ENCODE measurements at regions not wholly inside any gene's neighbourhood (a gene's known extent, or its start where the extent isn't known, plus 50 kb on each side); places are given as distances from the start of the nearest gene placed in this dataset.

DNA sequence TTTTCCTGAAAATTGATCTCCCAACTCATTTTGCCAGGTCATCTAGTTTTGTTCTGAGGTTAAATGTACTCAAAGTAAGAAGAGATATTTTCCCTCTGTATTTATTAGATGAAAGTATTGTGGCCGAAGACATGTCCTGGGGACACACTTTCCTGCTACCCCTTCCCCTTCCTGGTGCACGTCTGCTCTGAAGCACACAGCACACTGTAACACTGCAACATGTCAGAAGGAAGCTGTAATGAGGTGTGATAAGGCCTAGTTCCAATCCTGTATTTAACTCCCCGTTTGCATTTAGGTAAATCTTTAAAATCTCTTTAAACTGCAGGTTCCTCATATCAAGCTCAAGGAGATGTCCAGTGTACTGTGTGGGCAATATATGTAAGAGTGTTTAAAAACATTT lies 99.4 kb downstream of the HDGFL1 start:
- no peak for DNase-seq (ENCODE audit: low spot score)

DNA sequence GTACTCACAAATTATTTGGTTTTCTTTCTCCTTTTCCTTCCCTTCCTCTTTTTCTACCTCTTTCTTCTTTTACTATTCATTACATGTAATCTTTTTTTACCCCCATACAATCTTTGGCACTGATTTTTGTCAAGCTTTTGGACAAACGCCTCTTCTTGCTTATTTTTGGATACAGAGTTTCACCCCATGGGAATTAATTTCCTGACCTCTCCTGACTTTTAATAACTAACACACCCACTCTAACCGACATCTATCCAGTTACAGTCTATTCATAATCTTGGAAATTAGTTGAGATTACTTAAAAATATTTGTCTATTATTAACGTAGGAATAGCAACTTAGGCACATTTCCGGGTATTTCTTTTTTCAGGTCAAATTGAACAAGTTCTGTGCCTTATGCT lies 101.2 kb downstream of the HDGFL1 start:
- DNase-seq (ENCODE audit: low spot score) = no peak

DNA sequence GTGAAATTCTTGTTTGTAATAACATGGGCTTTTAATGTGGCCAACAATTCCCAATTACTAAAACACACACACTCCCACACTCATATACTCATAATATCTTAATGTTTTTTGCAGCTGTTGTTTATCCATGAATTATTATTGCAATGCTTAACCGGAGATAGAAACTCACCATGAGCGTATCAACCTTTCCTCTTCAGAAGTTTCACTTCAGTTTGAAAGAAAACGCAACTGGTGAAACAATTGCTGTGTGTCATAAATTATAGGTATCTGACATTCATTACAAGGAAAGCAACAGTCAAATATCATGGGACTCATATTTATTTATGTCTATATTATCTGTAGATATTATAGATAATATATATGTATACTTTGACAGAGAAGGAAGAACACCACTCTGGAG lies 104.1 kb downstream of the HDGFL1 start:
- DNase-seq (ENCODE audit: low spot score) = no peak

DNA sequence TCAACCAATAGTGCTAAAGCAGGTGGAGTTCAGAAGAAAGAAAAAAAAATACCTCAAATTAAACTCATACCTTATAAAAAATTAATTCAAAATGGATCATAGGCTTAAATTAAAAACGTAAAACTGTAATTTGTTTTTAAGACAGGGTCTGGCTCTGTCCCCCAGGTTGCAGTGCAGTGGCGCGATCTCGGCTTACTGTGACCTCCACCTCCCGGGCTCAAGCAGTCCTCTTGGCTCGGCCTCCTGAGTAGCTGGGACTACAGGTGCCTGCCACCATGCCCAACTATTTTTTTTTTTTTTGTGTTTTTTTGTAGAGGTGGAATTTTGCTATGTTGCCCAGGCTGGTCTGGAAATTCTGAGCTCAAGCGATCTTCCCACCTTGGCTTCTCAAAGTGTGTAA lies 111.6 kb downstream of the HDGFL1 start:
- no peak for DNase-seq (ENCODE audit: low spot score)

DNA sequence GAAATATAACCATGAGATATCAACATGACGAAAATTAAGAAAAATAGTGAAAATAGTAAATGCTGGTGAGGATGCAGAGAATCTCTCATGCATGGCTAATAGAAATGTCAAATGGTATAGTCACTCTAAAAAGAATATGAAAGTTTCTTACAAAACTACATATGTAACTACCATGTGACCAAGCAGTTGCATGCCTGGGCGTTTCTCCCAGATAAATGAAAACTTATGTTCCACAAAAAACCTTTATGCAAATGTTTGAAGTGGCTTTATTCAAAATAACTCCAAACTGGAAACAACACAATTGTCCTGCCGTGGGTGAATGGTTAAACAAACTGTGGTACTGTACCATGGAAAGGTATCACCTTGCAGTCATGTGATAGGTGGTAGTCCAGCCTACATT lies 112.4 kb downstream of the HDGFL1 start:
- no peak for DNase-seq (ENCODE audit: low spot score)

DNA sequence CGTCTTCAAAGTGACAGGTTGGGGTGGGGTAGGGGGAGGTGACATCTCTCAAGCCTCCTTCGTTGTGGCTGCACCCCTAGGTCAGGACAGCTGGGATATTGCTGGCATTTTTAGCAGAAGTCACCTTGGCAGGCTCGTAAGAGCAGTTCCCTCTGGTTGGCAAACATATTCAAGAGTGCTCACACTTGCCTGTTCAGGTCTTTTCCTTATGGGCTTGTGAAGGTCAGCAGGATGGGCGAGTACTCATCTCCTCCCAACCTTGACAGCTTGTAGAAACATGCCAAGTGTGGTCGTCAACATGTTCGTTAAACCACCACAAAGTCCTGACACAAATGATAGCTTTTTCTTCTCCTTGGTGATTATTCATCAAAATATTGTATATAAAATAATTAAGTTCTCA lies 113.6 kb downstream of the HDGFL1 start:
- DNase-seq (ENCODE audit: low spot score) = no peak

DNA sequence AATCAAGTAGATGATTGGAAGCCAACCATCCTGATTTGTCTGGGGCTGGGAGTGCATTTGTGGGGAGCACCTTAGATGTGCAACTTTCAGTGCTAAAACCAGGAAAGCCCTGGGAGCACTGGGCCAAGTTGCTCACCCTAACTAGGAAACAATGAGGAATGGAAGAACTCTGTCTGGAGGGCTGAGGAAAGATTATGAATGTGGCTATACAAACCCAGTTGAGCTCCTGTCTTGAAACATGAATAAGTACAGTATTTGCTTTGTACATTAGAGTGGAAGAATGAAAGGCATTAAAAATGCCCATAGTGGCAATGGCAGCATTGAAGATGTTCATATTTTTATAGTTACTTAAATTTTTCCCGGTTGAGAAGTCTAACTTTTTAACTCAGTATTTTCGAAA lies 121.1 kb downstream of the HDGFL1 start:
- no peak for DNase-seq (ENCODE audit: low spot score)

DNA sequence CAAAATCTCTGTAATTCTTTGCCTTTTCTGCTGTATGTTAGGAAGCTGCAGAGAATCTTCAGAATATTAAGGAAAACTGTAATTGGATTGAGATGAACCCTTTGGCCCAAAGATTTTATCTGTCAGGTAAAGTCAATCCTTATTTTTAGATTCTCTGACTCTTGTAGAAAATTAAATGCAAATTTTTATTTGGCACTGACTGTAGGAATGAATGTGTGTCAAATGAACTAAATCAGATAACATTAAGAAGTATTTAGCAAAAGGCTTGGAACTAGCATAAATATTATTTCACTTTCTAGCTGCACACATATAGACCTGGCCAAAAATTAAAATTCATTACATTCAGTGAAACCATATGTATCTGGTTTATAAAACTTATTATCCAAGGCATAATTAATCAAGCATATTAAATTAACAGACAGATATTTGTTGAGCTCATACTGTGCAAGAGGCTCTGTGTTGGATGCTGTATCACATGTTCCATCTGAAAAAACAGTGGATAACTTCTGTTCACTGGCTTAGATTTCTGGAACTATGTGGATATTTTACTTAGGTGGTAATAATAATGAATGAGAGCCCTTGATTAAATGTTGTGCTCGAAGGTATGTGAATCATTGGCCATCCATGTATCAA lies 124.8 kb downstream of the HDGFL1 start:
- DNase-seq (ENCODE audit: low spot score) = no peak

DNA sequence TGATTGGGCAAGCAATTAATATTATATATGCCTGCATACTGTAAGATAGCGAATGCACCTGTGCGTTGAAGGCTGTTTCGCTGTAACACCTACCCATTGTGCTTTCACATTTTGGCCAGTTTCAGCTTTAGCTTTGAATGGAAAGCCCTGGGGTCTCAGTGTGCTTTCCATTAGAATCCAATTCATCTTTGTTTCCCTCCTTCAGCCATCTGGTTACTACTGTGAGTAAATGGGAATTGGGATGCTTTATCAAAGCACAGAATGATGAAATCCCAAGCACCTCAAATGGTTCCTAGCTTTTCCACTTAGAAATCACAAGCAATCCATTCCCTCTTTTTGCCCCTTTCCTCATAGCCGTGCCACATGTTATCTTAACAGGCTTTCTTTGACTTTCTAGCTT lies 127.1 kb downstream of the HDGFL1 start:
- DNase-seq (ENCODE audit: low spot score) = no peak

DNA sequence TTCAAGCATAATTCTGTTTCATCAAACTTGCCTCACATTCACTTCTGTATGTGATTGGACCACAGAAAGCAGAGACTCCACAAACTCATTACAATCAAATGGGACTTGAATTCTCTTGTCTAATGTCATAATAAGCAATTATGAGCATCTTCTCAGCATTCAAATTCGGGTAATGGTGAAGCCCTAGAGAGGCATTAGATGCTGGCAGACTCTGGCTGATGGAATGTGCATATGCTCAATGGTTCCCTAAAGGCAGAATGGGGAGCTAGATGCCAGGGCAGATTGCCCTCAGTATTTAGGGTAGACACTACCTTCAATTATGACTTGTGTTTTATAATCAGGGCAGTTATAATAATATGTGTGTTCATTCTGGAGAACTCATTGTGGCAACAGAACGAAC lies 127.9 kb downstream of the HDGFL1 start:
- no peak for DNase-seq (ENCODE audit: low spot score)

DNA sequence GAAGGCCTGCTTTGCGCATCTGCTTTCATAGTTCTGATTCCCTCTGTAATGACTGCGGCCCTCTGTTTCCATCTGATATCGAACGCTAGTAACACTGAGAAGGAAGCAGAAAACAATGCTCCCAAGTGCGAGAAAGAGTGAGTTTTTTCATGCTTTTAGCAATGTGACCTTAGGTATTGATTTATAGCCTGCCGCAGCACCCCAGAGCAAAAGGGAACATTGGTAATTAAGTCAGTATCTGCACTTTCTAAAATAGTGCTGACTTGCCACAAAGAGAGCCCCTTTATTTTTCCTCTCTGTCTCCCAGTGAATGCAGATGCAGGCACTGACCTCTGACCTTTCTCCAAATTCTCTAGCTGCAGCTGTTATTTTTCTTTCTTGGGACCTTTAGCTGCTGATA lies 129.8 kb downstream of the HDGFL1 start:
- no peak for DNase-seq (ENCODE audit: low spot score)

DNA sequence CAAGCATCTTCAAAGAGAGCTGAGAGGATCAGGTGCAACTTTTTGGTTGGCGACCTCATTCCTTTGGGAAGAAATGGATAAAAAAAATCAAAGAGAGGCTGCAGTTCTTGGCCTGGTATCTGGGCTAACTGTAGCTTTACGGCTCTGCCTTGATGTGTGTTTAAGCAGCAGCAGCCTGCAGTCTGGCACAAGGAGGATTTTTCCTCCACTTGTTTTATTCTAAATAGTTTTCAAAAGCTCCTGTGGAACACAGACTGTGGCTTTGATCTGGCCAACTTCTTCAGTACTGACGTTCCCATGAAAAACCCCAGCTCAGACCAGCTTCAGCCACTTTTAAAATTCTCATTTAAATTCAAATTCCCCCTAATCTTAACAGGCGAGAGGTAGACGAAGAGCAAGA lies 137.3 kb downstream of the HDGFL1 start:
- DNase-seq (ENCODE audit: low spot score) = no peak

DNA sequence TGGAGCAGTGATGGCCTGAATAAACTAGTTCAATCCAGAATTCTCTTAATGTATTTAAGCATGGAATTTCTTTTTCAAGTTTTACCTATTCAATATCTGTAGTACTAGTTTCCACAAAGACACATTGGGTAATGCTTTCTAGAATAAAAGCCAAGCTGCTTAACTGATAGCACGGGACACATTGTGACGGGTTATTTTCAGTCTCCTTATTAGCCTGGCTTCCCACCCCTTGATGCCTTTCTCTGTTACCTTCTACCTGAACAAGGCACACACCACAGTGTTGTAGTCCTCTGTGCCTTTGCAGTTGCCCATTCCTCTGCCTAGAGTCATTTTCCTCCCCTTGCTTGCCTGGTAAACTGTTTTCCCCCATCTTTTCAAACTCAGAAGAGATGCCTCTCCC lies 139.1 kb downstream of the HDGFL1 start:
- DNase-seq (ENCODE audit: low spot score) = no peak

DNA sequence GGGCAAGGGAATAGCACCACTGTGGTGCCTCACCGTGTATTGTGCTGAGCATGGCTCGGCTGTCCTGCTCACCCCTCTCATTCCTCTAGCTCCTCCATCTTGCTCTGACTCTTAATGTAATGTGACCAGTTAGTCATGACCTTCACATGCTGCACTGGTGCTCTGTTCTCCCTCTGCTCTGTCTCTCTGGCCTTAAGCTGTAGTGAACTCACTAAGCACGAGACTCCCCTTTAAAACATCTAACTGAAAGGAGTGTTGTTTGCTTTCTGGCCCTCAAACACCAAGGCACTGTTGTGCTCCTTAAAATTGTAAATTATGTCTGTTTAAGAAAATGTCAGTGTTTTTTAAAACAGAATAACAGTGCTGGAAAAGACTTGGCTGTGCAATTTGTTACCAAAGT lies 140.4 kb downstream of the HDGFL1 start:
- DNase-seq (ENCODE audit: low spot score) = peak; percentile 5

DNA sequence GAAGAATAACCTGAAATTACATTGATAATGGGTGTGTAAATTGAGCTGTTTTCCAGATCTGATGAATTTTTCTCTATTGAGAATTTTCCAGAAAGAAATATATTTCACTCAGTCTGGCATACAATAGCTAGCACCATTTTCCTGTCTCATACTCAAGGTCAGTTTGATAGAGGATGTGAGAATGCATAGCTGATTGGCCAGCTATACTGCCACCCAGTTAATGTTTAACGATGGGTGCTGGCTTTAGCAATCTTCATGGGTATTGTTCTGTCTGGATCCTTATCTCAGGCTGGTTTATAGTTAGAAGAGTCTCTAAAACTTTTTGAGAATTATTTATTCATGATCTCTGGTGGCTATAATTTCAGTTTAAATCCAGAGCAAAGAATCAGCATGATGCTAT lies 147.4 kb downstream of the HDGFL1 start:
- DNase-seq (ENCODE audit: low spot score) = no peak

DNA sequence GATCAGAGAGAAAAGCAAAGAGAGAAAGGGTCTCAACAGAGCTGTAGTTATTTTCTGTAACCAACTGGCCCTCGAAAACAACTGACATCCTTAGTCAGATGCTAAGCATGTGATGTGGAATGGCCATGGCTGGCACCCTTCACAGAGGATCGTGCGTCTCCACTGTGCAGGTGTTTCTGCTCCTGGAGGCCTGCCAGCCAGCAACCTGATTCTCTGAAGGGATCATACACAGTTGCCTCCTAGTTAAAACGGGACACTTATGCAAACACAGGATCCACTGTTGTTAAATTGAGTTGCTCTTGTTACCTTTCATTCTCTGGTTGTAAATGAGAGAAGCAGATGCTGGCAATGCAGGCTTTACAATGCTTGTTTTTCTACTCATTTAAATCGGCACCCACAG lies 148.5 kb downstream of the HDGFL1 start:
- no peak for DNase-seq (ENCODE audit: low spot score)

DNA sequence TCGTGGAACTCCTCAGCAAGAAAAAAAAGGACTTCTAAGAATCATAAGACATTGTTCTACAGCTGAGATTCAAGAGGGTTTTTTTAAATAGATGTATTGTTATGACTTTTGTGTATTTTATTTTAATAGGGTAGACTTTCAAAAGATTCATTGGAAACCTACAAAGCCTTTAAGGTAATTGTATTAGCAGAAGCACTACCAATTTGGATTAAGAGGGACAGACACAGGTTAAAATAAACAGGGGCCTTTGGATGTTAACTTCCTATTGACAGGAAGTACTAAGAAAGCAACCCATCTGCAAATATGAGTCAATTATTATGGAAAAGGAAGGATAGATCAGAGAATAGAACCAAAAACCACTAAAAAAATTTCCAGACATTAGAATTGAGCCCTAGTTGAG lies 153.5 kb downstream of the HDGFL1 start:
- DNase-seq (ENCODE audit: low spot score) = no peak

DNA sequence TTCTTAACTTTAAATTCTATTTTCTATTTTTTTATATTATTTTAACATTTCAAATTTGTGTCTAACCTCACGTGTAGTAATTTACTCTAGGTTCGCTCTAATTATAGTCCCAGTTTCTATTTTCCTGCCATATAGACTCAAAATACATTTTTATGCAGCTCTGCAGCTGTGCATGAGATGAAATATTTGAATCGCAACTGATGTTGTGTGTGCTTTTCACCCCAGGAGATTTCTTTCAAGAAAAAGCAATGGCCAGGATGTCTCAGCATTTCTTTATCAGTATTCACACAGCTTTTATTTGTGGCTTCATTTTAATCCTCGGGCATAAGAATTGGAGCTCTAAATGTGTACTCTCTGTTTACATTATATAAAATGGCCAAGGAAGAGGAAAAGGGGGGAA lies 157.6 kb downstream of the HDGFL1 start:
- DNase-seq (ENCODE audit: low spot score) = no peak

DNA sequence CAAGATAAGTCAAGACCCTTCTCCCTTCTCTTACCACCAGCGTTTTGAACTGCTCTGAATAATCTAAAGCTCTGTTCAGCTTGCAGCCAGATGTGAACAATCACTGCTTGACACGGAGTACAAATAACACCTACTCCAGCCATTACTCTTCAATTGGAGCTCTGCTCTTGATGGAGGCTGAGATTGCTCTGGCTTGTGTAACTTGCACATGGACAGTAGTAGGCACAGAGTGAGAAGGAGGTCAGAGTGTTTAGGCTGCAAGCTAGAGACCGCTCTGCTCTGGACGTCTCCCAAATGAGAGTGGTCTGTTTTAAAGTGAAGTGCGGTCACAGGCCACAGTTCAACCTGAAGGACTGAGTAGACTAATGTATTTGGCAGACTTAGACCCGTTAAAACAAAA lies 158.3 kb downstream of the HDGFL1 start:
- DNase-seq (ENCODE audit: low spot score) = no peak

DNA sequence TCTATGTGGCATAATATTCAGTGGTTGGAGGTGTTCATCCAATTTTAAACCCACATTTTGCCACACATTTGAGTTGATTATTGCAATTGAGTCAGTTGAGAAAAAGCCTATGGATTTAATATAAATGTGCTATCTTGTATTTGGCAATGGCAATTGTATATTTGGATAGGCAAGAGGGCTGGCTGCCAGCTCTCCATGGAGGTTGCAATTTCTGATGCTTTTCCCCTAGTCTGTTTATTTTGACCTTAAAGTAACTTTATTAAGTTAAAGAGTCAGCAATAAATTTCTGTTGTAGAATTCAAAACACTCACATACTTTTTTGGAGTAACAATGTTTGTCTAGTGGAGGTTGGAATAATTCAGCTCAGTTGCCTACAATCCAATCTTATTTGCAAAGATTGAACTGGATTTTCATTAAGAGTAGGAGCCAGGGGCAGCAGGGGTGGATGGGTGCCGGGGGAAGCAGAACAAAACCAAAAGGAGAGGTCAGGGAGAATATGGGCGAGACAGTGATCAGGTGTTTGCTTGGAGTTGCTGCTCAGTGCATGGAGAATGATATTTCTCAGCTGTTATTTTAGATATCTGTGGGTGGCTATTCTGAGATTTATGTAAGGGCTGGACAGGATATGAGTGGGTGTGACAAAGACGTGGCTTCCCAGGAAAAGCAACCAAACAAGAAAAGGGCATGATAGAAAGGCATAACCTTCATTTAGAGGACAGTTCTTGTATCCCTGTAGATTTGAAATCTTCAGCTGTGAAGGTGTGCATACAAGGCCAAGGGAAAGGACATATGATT lies 163.0 kb downstream of the HDGFL1 start:
- DNase-seq (ENCODE audit: low spot score) = no peak

DNA sequence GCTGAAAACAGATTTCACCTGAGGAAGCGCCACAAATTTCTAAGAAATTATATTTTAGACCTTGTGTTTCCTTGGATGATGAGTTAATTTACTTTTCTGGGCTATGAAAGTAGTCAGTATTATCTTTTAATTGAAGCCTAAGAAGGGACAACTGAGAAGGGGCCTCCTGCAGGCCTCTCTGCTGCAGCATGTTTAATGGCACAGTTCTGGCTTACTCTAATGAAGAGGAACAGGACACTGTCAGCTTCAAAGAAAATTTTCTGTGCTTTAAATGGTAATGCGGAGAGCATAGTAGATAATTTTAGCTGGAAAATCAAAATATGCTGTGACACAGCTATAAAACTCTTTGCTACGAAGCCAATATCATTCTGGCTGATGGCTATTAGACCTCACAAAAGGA lies 167.4 kb downstream of the HDGFL1 start:
- no peak for DNase-seq (ENCODE audit: low spot score)

DNA sequence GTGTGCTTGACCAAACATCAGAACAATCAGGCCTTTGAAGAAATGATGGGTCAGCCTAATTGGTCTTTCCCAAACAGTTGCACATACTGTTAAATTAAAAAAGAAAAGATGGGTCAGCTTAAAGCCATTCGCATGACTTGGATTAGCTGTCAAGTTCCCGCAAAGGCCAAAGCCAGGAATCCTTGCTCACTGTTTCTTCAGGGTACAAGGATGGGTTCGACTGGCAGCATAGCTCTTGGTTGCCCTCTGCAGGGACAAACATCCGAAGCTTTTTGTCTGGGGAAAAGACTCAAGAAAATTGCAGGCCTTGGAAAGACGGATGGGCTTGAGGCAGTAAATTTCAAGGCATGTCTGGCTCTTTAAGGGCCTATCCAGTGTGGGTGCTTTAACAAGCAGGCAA lies 168.0 kb downstream of the HDGFL1 start:
- DNase-seq (ENCODE audit: low spot score) = peak; percentile 15

DNA sequence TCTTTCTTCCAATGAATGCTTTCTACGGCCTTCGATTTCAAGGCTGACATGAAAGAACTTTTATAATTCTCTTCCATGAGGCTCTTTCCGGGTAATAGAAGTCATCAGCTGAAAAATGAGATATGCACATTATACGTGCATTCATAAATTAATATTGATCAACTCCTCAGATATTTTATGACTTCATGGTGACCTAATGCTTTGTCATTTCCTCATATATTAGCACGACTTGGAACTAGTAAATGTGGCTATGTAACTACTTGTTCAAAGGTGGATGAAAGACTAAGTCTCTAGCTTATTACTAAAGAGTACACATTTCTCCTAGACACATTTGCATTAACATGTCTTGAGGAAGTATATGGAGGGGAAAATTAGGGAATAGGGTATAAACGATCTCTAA lies 168.8 kb downstream of the HDGFL1 start:
- no peak for DNase-seq (ENCODE audit: low spot score)

DNA sequence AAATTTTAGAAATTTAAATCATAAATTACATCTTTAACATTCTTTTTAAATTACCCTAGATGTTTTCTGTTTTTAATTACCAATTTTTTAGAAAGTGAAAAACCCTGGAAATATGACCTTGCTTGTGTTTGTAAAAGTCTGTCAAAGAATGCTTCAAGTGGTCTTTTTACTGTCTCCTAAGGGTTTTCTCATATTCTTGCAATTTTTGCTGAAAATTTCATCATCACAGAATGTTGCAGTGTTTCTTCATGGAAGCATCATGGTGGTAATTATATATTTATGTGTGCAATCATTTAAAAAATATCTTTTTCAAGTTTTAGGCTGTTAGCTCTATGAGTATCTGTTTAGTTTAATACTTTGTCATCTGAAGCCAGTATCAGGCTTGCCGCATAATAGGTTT lies 178.2 kb downstream of the HDGFL1 start:
- DNase-seq (ENCODE audit: low spot score) = no peak
